Central memory CD4-positive, alpha-beta T cell (primary cell): ENCODE measurements at regions not wholly inside any gene's neighbourhood (a gene's known extent, or its start where the extent isn't known, plus 50 kb on each side); places are given as distances from the start of the nearest gene placed in this dataset.
"Not testable (repeated sequence)": the region's sequence is repeated elsewhere in the genome, so short reads cannot be mapped to it uniquely, and the experiment has no call there.

Experiments used
- DNase-seq: peaks from one replicate; pipeline ENCODE4 v3.0.0; 2022

GRCh38 chr21:14825514-14825974 lies 239.3 kb downstream of the NRIP1 start:
- no peak for DNase-seq

- DNase-seq = no peak
Measured at GRCh38 chr21:14824126-14824525, 240.7 kb downstream of the NRIP1 start.

GRCh38 chr21:14817311-14817710 lies 247.5 kb downstream of the NRIP1 start:
- no peak for DNase-seq

- no peak for DNase-seq
Measured at GRCh38 chr21:14814991-14815390, 249.8 kb downstream of the NRIP1 start.

GRCh38 chr21:14814282-14814681 lies 250.5 kb downstream of the NRIP1 start:
- DNase-seq = no peak

- DNase-seq = not testable (repeated sequence)
Measured at GRCh38 chr21:14804170-14804569, 258.1 kb upstream of the SAMSN1 start.

- no peak for DNase-seq
Measured at GRCh38 chr21:14797543-14797942, 251.4 kb upstream of the SAMSN1 start.

- no peak for DNase-seq
Measured at GRCh38 chr21:14787312-14787711, 241.2 kb upstream of the SAMSN1 start.

- DNase-seq = no peak
Measured at GRCh38 chr21:14785679-14786078, 239.6 kb upstream of the SAMSN1 start.

- DNase-seq = peak; percentile 22
Measured at GRCh38 chr21:14773777-14774345, 227.7 kb upstream of the SAMSN1 start.

- DNase-seq = no peak
Measured at GRCh38 chr21:14771593-14771992, 225.5 kb upstream of the SAMSN1 start.

- no peak for DNase-seq
Measured at GRCh38 chr21:14768042-14768441, 221.9 kb upstream of the SAMSN1 start.

- DNase-seq = no peak
Measured at GRCh38 chr21:14767192-14767852, 221.2 kb upstream of the SAMSN1 start.

GRCh38 chr21:14766241-14766640 lies 220.1 kb upstream of the SAMSN1 start:
- DNase-seq = no peak

GRCh38 chr21:14763695-14764064 lies 217.6 kb upstream of the SAMSN1 start:
- DNase-seq = no peak

GRCh38 chr21:14762734-14763694 lies 216.9 kb upstream of the SAMSN1 start:
- no peak for DNase-seq

GRCh38 chr21:14762327-14762726 lies 216.2 kb upstream of the SAMSN1 start:
- DNase-seq = no peak

- no peak for DNase-seq
Measured at GRCh38 chr21:14759285-14759684, 213.2 kb upstream of the SAMSN1 start.

- DNase-seq = no peak
Measured at GRCh38 chr21:14758849-14759248, 212.7 kb upstream of the SAMSN1 start.

GRCh38 chr21:14757533-14758327 lies 211.6 kb upstream of the SAMSN1 start:
- DNase-seq = no peak

- no peak for DNase-seq
Measured at GRCh38 chr21:14755086-14755485, 209.0 kb upstream of the SAMSN1 start.

- DNase-seq = no peak
Measured at GRCh38 chr21:14754682-14755081, 208.6 kb upstream of the SAMSN1 start.

GRCh38 chr21:14754259-14754604 lies 208.1 kb upstream of the SAMSN1 start:
- DNase-seq = no peak
